ENCODE measurements at regions not wholly inside any gene's neighbourhood (a gene's known extent, or its start where the extent isn't known, plus 50 kb on each side); places are given as distances from the start of the nearest gene placed in this dataset.
"Not testable (repeated sequence)": the region's sequence is repeated elsewhere in the genome, so short reads cannot be mapped to it uniquely, and the experiment has no call there.

GRCh38 chr10:21130683-21131442, 233.8 kb upstream of the NEBL start:
- H3K4me3 ChIP-seq (ENCODE audit: low read length): no peak overlapping the region
- DNase-seq: no peak
- H3K36me3 ChIP-seq (ENCODE audit: control insufficient read depth, insufficient read depth, low read length): no peaks in the 10 kb centered on the region
- WGBS (ENCODE audit: insufficient coverage): no CpG with 5 or more reads among the region's 3 CpGs
- no peaks in the 10 kb centered on the region for H3K27me3 ChIP-seq (ENCODE audit: control insufficient read depth, insufficient read depth, low read length)
- peaks cover 5% of the 10 kb centered on the region for H3K4me1 ChIP-seq (ENCODE audit: control insufficient read depth, insufficient read depth, low read length)
- no peaks in the 10 kb centered on the region for H3K9me3 ChIP-seq (replicated peaks; ENCODE audit: control insufficient read depth, low read depth, low read length)
- no peak overlapping the region for H3K27ac ChIP-seq (ENCODE audit: low read length)

- H3K4me3 ChIP-seq (ENCODE audit: low read length): no peak overlapping the region
- no peak for DNase-seq
- no peaks in the 10 kb centered on the region for H3K36me3 ChIP-seq (ENCODE audit: control insufficient read depth, insufficient read depth, low read length)
- H3K9me3 ChIP-seq (replicated peaks; ENCODE audit: control insufficient read depth, low read depth, low read length): no peaks in the 10 kb centered on the region
- peaks cover 2% of the 10 kb centered on the region for H3K4me1 ChIP-seq (ENCODE audit: control insufficient read depth, insufficient read depth, low read length)
- H3K27ac ChIP-seq (ENCODE audit: low read length): no peak overlapping the region
- no peaks in the 10 kb centered on the region for H3K27me3 ChIP-seq (ENCODE audit: control insufficient read depth, insufficient read depth, low read length)
Measured at GRCh38 chr10:21130108-21130507, 233.0 kb upstream of the NEBL start.

GRCh38 chr10:21125471-21126228, 228.5 kb upstream of the NEBL start:
- H3K4me1 ChIP-seq (ENCODE audit: control insufficient read depth, insufficient read depth, low read length): no peaks in the 10 kb centered on the region
- no peaks in the 10 kb centered on the region for H3K36me3 ChIP-seq (ENCODE audit: control insufficient read depth, insufficient read depth, low read length)
- H3K27me3 ChIP-seq (ENCODE audit: control insufficient read depth, insufficient read depth, low read length): no peaks in the 10 kb centered on the region
- 55% methylated on average over 4 of the region's 10 CpGs for WGBS (ENCODE audit: insufficient coverage)
- no peak overlapping the region for H3K4me3 ChIP-seq (ENCODE audit: low read length)
- no peak overlapping the region for H3K27ac ChIP-seq (ENCODE audit: low read length)
- H3K9me3 ChIP-seq (replicated peaks; ENCODE audit: control insufficient read depth, low read depth, low read length): no peaks in the 10 kb centered on the region
- DNase-seq: no peak

- Histone ChIP-seq H3K9me3 (replicated peaks; ENCODE audit: control insufficient read depth, low read depth, low read length) (no peaks in the 10 kb centered on the region), H3K4me1 (ENCODE audit: control insufficient read depth, insufficient read depth, low read length) (no peaks in the 10 kb centered on the region), H3K27ac (ENCODE audit: low read length) (no peak overlapping the region), H3K4me3 (ENCODE audit: low read length) (no peak overlapping the region), H3K36me3 (ENCODE audit: control insufficient read depth, insufficient read depth, low read length) (no peaks in the 10 kb centered on the region), H3K27me3 (ENCODE audit: control insufficient read depth, insufficient read depth, low read length) (no peaks in the 10 kb centered on the region)
- no peak for DNase-seq
Measured at GRCh38 chr10:21122907-21123306, 225.8 kb upstream of the NEBL start.

DNA sequence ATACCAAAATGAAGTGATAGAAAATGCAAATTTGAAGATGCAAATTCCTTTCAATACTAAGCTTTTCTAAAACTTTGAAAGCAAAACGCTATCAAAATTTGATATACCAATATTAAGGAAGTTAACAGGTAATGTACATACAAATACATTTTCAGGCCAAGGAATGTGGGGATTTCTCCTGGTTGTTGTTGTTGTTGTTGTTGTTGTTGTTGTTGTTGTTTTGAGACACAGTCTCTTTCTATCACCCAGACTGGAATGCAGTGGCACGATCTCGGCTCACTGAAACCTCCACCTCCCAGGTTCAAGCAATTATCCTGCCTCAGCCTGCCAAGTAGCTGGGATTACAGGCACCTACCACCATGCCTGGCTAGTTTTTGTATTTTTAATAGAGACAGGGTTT, 224.7 kb upstream of the NEBL start:
- not testable (repeated sequence) for H3K36me3 ChIP-seq (ENCODE audit: control insufficient read depth, insufficient read depth, low read length); DNase-seq; H3K4me3 ChIP-seq (ENCODE audit: low read length); H3K27ac ChIP-seq (ENCODE audit: low read length); H3K27me3 ChIP-seq (ENCODE audit: control insufficient read depth, insufficient read depth, low read length); H3K9me3 ChIP-seq (replicated peaks; ENCODE audit: control insufficient read depth, low read depth, low read length); H3K4me1 ChIP-seq (ENCODE audit: control insufficient read depth, insufficient read depth, low read length)
- no CpG with 5 or more reads among the region's 3 CpGs for WGBS (ENCODE audit: insufficient coverage)

GRCh38 chr10:21114683-21115082, 217.6 kb upstream of the NEBL start:
- no peaks in the 10 kb centered on the region for H3K36me3 ChIP-seq (ENCODE audit: control insufficient read depth, insufficient read depth, low read length)
- no peaks in the 10 kb centered on the region for H3K27me3 ChIP-seq (ENCODE audit: control insufficient read depth, insufficient read depth, low read length)
- no CpG with 5 or more reads among the region's 4 CpGs for WGBS (ENCODE audit: insufficient coverage)
- no peak overlapping the region for H3K27ac ChIP-seq (ENCODE audit: low read length)
- DNase-seq: no peak
- H3K4me3 ChIP-seq (ENCODE audit: low read length): no peak overlapping the region
- no peaks in the 10 kb centered on the region for H3K4me1 ChIP-seq (ENCODE audit: control insufficient read depth, insufficient read depth, low read length)
- H3K9me3 ChIP-seq (replicated peaks; ENCODE audit: control insufficient read depth, low read depth, low read length): no peaks in the 10 kb centered on the region

GRCh38 chr10:21110358-21110757, 213.2 kb upstream of the NEBL start:
- H3K4me3 ChIP-seq (ENCODE audit: low read length): no peak overlapping the region
- 80% methylated on average over 1 of the region's 2 CpGs for WGBS (ENCODE audit: insufficient coverage)

DNA sequence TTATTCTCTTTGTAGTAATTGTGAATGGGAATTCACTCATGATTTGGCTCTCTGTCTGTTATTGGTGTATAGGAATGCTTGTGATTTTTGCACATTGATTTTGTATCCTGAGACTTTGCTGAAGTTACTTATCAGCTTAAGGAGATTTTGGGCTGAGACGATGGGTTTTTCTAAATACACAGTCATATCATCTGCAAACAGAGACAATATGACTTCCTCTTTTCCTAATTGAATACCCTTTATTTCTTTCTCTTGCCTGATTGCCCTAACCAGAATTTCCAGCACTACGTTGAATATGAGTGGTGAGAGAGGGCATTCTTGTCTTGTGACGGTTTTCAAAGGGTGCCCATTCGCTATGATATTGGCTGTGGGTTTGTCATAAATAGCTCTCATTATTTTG, 209.8 kb upstream of the NEBL start:
- not testable (repeated sequence) for H3K4me1 ChIP-seq (ENCODE audit: control insufficient read depth, insufficient read depth, low read length); H3K4me3 ChIP-seq (ENCODE audit: low read length); H3K27me3 ChIP-seq (ENCODE audit: control insufficient read depth, insufficient read depth, low read length); DNase-seq; H3K9me3 ChIP-seq (replicated peaks; ENCODE audit: control insufficient read depth, low read depth, low read length); H3K36me3 ChIP-seq (ENCODE audit: control insufficient read depth, insufficient read depth, low read length); H3K27ac ChIP-seq (ENCODE audit: low read length)
- no CpG with 5 or more reads among the region's 4 CpGs for WGBS (ENCODE audit: insufficient coverage)

More at GRCh38 chr10:21110358-21110757, 213.2 kb upstream of the NEBL start:
- no peak for DNase-seq
- H3K27me3 ChIP-seq (ENCODE audit: control insufficient read depth, insufficient read depth, low read length): no peaks in the 10 kb centered on the region
- H3K9me3 ChIP-seq (replicated peaks; ENCODE audit: control insufficient read depth, low read depth, low read length): no peaks in the 10 kb centered on the region
- H3K27ac ChIP-seq (ENCODE audit: low read length): no peak overlapping the region
- no peaks in the 10 kb centered on the region for H3K36me3 ChIP-seq (ENCODE audit: control insufficient read depth, insufficient read depth, low read length)
- no peaks in the 10 kb centered on the region for H3K4me1 ChIP-seq (ENCODE audit: control insufficient read depth, insufficient read depth, low read length)

GRCh38 chr10:21105331-21105730, 208.2 kb upstream of the NEBL start:
- not testable (repeated sequence) for DNase-seq; H3K27ac ChIP-seq (ENCODE audit: low read length); H3K9me3 ChIP-seq (replicated peaks; ENCODE audit: control insufficient read depth, low read depth, low read length); H3K4me3 ChIP-seq (ENCODE audit: low read length); H3K4me1 ChIP-seq (ENCODE audit: control insufficient read depth, insufficient read depth, low read length); H3K36me3 ChIP-seq (ENCODE audit: control insufficient read depth, insufficient read depth, low read length); H3K27me3 ChIP-seq (ENCODE audit: control insufficient read depth, insufficient read depth, low read length)
- WGBS (ENCODE audit: insufficient coverage): no CpG with 5 or more reads among the region's 3 CpGs

DNA sequence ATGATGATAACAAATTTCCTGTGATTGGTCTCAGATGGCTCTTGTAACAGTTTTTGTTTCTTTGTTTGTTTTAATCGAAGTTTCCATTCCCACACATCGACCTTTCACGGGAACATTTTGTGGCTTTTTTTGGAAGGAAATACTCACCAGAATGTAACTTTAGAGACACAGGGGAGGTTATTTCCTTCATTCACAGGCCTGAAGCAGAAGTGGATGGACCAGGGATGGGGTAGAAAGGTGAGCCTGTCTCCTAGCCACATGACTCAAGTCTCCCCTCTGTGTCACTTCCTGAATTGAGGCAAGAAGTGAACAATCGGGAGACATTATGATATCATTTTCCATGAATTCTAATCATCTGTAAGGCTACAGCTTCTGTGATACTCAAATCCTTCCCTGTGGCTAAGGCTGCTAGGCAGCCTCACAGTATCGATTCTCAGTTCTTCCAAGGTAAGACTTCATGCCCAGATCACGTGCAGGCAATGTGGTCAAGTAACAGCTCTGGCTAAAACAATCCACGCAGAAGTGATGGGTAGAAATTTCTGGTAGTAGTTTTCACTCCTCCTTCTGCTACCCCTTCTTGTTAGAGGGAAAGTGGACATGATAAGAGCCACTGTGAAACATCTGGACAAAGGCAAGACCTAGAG, 203.9 kb upstream of the NEBL start:
- Histone ChIP-seq H3K27ac (ENCODE audit: low read length) (no peak overlapping the region), H3K27me3 (ENCODE audit: control insufficient read depth, insufficient read depth, low read length) (no peaks in the 10 kb centered on the region), H3K36me3 (ENCODE audit: control insufficient read depth, insufficient read depth, low read length) (no peaks in the 10 kb centered on the region), H3K4me1 (ENCODE audit: control insufficient read depth, insufficient read depth, low read length) (peaks cover 5% of the 10 kb centered on the region), H3K4me3 (ENCODE audit: low read length) (no peak overlapping the region), H3K9me3 (replicated peaks; ENCODE audit: control insufficient read depth, low read depth, low read length) (no peaks in the 10 kb centered on the region)
- DNase-seq: peak; percentile 67
- no CpG with 5 or more reads among the region's 7 CpGs for WGBS (ENCODE audit: insufficient coverage)
